Activated CD8-positive, alpha-beta T cell treated with anti-CD3 and anti-CD28 coated beads for 36 hours (primary cell): ENCODE measurements at regions not wholly inside any gene's neighbourhood (a gene's known extent, or its start where the extent isn't known, plus 50 kb on each side); places are given as distances from the start of the nearest gene placed in this dataset.
A peak's percentile ranks its signal among the peaks of the same experiment; 100 is the strongest.

ENCODE experiments used
- ATAC-seq: fragments of 200-7000 bp; cut with Tn5 transposase; one replicate; pipeline ENCODE4 v1.10.0; 2021; ENCODE audit warnings: mild to moderate bottlenecking, moderate library complexity
- CTCF ChIA-PET: fragments of 350-600 bp; sonication (Branson Sonifier 250); formaldehyde crosslinking; loops from one replicate; lab custom pipeline; 2021; ENCODE audit warnings: antibody characterized with exemption; lab: Charles Lee
- POLR2A ChIA-PET: fragments of 350-600 bp; sonication (Branson Sonifier 250); formaldehyde crosslinking; loops from one replicate; lab custom pipeline; 2021; ENCODE audit warnings: antibody characterized with exemption; lab: Charles Lee
- DNase-seq: peaks from one replicate; pipeline ENCODE4 v3.0.0-alpha.2; 2020
- H3K27ac Mint-ChIP-seq: one replicate; pipeline ENCODE4 v1.8.0; 2021; ENCODE audit warnings: mild to moderate bottlenecking, mixed read lengths
- H3K27me3 Mint-ChIP-seq: one replicate; pipeline ENCODE4 v1.8.0; 2021; ENCODE audit warnings: mixed read lengths
- H3K36me3 Mint-ChIP-seq: one replicate; pipeline ENCODE4 v1.8.0; 2021; ENCODE audit warnings: low read depth, mixed read lengths
- H3K4me1 Mint-ChIP-seq: one replicate; pipeline ENCODE4 v1.8.0; 2021; ENCODE audit warnings: low read depth, mixed read lengths
- H3K4me3 Mint-ChIP-seq: one replicate; pipeline ENCODE4 v1.8.0; 2021; ENCODE audit warnings: mild to moderate bottlenecking, moderate library complexity, mixed read lengths
- H3K9me3 Mint-ChIP-seq: one replicate; pipeline ENCODE4 v1.8.0; 2021; ENCODE audit warnings: mixed read lengths
- intact Hi-C: fragments of 100-400 bp; cut with micrococcal nuclease; formaldehyde crosslinking; loops from one replicate; pipeline ENCODE4 v1.10.0; 2022
- TF ChIP-seq, protein P1 (sequence below): fragments of 200-600 bp; IDR thresholded peaks from one replicate; pipeline ENCODE4 v1.8.0; 2022; ENCODE audit warnings: antibody characterized with exemption, mild to moderate bottlenecking

DNA sequence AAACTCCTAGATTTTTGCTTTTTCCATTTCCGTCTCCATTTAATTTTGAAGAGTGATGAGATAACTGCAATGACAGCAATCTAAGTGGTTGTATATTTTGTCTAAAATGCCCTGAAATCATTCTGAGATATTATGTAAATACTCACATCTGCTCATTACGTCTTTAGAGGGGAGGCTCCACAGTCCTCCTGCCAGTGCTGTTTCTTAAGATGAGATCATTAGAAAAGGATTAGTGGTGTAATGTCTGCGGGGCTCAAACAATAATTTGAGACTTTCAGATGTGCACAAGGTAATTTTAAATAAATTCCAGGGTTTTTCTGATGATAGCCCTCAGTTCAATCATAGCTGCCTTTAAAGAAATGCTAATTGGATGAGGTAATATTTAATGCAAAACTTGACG, 437.9 kb downstream of the FOXO1 start:
- ChIA-PET POLR2A (no interaction called here), CTCF (interaction anchor here (0.9 to 1.3 kb wide), 2 partner anchors 41 to 454 kb away, joined by 3 to 4 read pairs; no protein-coding TSS in a partner anchor)
- intact Hi-C loops: no loop called here
- ATAC-seq (no peak), DNase-seq (no peak)
- no peaks in the 10 kb centered on the region for H3K36me3 Mint-ChIP-seq
- peaks cover 2% of the 10 kb centered on the region for H3K9me3 Mint-ChIP-seq
- no peaks in the 10 kb centered on the region for H3K27me3 Mint-ChIP-seq
- H3K4me3 Mint-ChIP-seq: no peak overlapping the region
- H3K4me1 Mint-ChIP-seq: peaks cover 20% of the 10 kb centered on the region
- no peak overlapping the region for H3K27ac Mint-ChIP-seq
- TF ChIP-seq, protein P1, sequence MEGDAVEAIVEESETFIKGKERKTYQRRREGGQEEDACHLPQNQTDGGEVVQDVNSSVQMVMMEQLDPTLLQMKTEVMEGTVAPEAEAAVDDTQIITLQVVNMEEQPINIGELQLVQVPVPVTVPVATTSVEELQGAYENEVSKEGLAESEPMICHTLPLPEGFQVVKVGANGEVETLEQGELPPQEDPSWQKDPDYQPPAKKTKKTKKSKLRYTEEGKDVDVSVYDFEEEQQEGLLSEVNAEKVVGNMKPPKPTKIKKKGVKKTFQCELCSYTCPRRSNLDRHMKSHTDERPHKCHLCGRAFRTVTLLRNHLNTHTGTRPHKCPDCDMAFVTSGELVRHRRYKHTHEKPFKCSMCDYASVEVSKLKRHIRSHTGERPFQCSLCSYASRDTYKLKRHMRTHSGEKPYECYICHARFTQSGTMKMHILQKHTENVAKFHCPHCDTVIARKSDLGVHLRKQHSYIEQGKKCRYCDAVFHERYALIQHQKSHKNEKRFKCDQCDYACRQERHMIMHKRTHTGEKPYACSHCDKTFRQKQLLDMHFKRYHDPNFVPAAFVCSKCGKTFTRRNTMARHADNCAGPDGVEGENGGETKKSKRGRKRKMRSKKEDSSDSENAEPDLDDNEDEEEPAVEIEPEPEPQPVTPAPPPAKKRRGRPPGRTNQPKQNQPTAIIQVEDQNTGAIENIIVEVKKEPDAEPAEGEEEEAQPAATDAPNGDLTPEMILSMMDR: no peak

DNA sequence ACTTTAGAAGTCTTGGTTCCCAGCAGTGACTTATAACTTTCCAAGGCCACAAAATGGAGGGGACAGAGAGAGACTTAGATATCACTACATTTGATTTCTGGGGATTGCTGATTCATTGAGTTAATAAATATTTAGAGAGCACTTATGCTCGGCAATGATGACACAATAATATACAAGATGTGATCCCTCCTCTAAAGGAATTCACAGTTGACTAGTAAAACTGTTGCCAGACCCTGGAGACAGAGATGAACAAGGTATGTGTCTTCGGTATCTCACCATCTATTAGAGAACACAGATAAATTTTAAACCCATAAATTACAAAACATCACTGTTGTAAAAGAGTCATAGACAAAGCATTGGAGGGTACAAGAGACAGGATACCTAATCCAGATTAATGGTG, 437.5 kb downstream of the FOXO1 start:
- TF ChIP-seq, protein P1: no peak
- no peak for DNase-seq
- Mint-ChIP-seq H3K4me1 (peaks cover 20% of the 10 kb centered on the region), H3K36me3 (no peaks in the 10 kb centered on the region), H3K9me3 (peaks cover 2% of the 10 kb centered on the region), H3K4me3 (no peak overlapping the region), H3K27ac (peak overlapping the region; percentile 32), H3K27me3 (no peaks in the 10 kb centered on the region)
- intact Hi-C loops: no loop called here
- no peak for ATAC-seq
- ChIA-PET POLR2A (no interaction called here), CTCF (interaction anchor here (0.9 kb wide), 1 partner anchor 41 kb away, joined by 3 read pairs; no protein-coding TSS in a partner anchor)

DNA sequence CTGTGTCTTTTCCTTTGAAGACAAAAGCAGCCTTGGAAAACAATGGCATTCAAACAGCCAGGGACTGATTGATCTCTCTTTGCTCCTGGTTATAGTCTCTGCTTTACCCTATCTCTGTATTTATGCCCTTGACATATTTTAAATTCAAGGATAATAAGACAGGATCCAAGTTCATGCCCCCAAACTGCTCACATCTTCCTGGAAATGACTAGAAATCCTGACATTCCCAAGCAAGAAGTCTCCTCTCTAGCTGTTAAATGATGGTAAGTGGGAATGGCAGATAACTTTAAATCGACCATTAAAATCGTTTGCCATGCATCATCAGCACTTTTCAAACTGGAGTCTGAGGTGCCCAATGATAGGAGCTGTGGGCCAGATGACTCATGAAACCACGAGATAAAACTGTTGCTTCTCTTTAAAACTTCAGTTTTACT, 435.6 kb downstream of the FOXO1 start:
- peaks cover 20% of the 10 kb centered on the region for H3K4me1 Mint-ChIP-seq
- ATAC-seq: no peak
- H3K27ac Mint-ChIP-seq: no peak overlapping the region
- intact Hi-C loops: no loop called here
- no peaks in the 10 kb centered on the region for H3K36me3 Mint-ChIP-seq
- DNase-seq: no peak
- ChIA-PET POLR2A (interaction anchor here (2.3 kb wide), 1 partner anchor 11 kb away, joined by 5 read pairs; no protein-coding TSS in a partner anchor), CTCF (no interaction called here)
- H3K4me3 Mint-ChIP-seq: no peak overlapping the region
- TF ChIP-seq, protein P1: no peak
- no peaks in the 10 kb centered on the region for H3K27me3 Mint-ChIP-seq
- peaks cover 2% of the 10 kb centered on the region for H3K9me3 Mint-ChIP-seq

DNA sequence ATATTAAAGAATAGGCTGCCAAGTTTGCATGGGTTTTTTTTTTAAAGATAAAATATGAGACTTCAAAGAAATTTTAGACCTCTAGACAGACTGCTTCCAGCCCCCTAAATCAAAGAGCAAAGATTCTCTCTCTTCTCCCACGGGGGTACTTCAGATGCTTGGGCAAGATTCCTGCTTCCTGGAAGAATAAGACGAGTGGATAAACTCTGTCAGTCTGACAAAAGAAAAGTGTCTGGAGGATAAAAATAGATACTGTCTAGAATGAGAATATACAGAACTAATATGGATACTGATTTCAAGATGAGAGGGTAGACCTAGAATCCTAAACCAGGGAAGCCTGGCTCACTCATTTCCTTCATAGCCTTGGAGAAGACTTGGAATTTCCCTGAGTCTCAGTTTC, 435.1 kb downstream of the FOXO1 start:
- Mint-ChIP-seq H3K4me1 (peaks cover 20% of the 10 kb centered on the region), H3K9me3 (peaks cover 2% of the 10 kb centered on the region), H3K36me3 (no peaks in the 10 kb centered on the region), H3K27ac (no peak overlapping the region), H3K27me3 (no peaks in the 10 kb centered on the region), H3K4me3 (no peak overlapping the region)
- ChIA-PET CTCF (no interaction called here), POLR2A (interaction anchor here (2.3 kb wide), 1 partner anchor 11 kb away, joined by 5 read pairs; no protein-coding TSS in a partner anchor)
- ATAC-seq (no peak), DNase-seq (no peak)
- intact Hi-C loops: no loop called here
- TF ChIP-seq, protein P1: no peak

DNA sequence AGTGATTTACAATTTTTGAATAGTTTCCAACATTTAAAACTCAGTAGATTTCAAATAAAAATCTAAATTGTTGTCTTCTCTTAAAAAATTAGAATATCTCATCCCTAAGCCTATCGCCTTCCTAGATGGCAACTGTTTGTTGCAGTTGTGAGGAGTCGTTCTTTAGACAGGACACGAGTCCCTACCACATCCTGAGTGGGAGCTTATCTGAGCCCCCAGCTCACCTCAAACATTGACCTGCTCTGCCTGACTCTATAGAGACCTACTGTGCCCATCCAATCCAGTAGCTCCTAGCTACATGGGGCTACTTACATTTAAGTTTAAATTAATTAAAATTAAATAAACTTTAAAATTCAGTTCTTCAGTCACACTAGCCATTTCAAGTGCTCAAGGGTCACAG, 434.7 kb downstream of the FOXO1 start:
- H3K27me3 Mint-ChIP-seq: no peaks in the 10 kb centered on the region
- ATAC-seq (no peak), DNase-seq (no peak)
- no peak overlapping the region for H3K27ac Mint-ChIP-seq
- peaks cover 20% of the 10 kb centered on the region for H3K4me1 Mint-ChIP-seq
- H3K36me3 Mint-ChIP-seq: no peaks in the 10 kb centered on the region
- ChIA-PET CTCF (no interaction called here), POLR2A (interaction anchor here (2.3 kb wide), 1 partner anchor 12 kb away, joined by 5 read pairs; no protein-coding TSS in a partner anchor)
- peaks cover 2% of the 10 kb centered on the region for H3K9me3 Mint-ChIP-seq
- TF ChIP-seq, protein P1: no peak
- intact Hi-C loops: no loop called here
- no peak overlapping the region for H3K4me3 Mint-ChIP-seq
